GM21367 (cell line): ENCODE measurements at regions not wholly inside any gene's neighbourhood (a gene's known extent, or its start where the extent isn't known, plus 50 kb on each side); places are given as distances from the start of the nearest gene placed in this dataset.
"Not testable (repeated sequence)": the region's sequence is repeated elsewhere in the genome, so short reads cannot be mapped to it uniquely, and the experiment has no call there.

Source experiments
- ATAC-seq: cut with Tn5 transposase; IDR thresholded peaks from one replicate; pipeline ENCODE4 v1.9.1; 2021; ENCODE audit not compliant: unreplicated experiment

- ATAC-seq, result no peak
These were observed 191.1 kb upstream of the LHX8 start for GRCh38 chr1:74943046-74943445.

- no peak for ATAC-seq
These were observed 187.8 kb upstream of the LHX8 start for GRCh38 chr1:74946388-74946787.

- ATAC-seq, result not testable (repeated sequence)
These were observed 184.8 kb upstream of the LHX8 start for GRCh38 chr1:74949348-74949747.

- ATAC-seq, result not testable (repeated sequence)
These were observed 182.2 kb upstream of the LHX8 start for GRCh38 chr1:74951981-74952380.

GRCh38 chr1:74952786-74953185 is 181.4 kb upstream of the LHX8 start:
- ATAC-seq, result no peak

GRCh38 chr1:74953622-74954021 is 180.6 kb upstream of the LHX8 start:
- ATAC-seq, result peak; percentile 51

- no peak for ATAC-seq
These were observed 171.1 kb upstream of the LHX8 start for GRCh38 chr1:74963120-74963519.

- no peak for ATAC-seq
These were observed 169.6 kb upstream of the LHX8 start for GRCh38 chr1:74964508-74965102.

GRCh38 chr1:74969566-74970135 is 164.5 kb upstream of the LHX8 start:
- ATAC-seq, result no peak

GRCh38 chr1:74971982-74972381 is 162.2 kb upstream of the LHX8 start:
- ATAC-seq, result no peak

- ATAC-seq, result no peak
These were observed 157.7 kb upstream of the LHX8 start for GRCh38 chr1:74976491-74976890.

- ATAC-seq, result not testable (repeated sequence)
These were observed 141.7 kb upstream of the LHX8 start for GRCh38 chr1:74992448-74992847.

GRCh38 chr1:74995821-74996220 is 138.4 kb upstream of the LHX8 start:
- no peak for ATAC-seq

- ATAC-seq, result no peak
These were observed 123.6 kb upstream of the LHX8 start for GRCh38 chr1:75010547-75010946.

- no peak for ATAC-seq
These were observed 119.9 kb upstream of the LHX8 start for GRCh38 chr1:75014250-75014649.

GRCh38 chr1:75023005-75023404 is 111.2 kb upstream of the LHX8 start:
- ATAC-seq, result no peak

- ATAC-seq, result no peak
These were observed 99.8 kb upstream of the LHX8 start for GRCh38 chr1:75034376-75034775.

GRCh38 chr1:75035536-75035935 is 98.7 kb upstream of the LHX8 start:
- no peak for ATAC-seq

GRCh38 chr1:75053207-75053606 is 81.0 kb upstream of the LHX8 start:
- ATAC-seq, result no peak

- no peak for ATAC-seq
These were observed 75.8 kb upstream of the LHX8 start for GRCh38 chr1:75058424-75058823.

GRCh38 chr1:75062111-75062510 is 72.1 kb upstream of the LHX8 start:
- no peak for ATAC-seq

GRCh38 chr1:75067975-75068374 is 66.2 kb upstream of the LHX8 start:
- ATAC-seq, result no peak

- ATAC-seq, result no peak
These were observed 59.3 kb upstream of the LHX8 start for GRCh38 chr1:75074831-75075395.
